NCI-H526 treated with DMSO at 0.1 percent for 48 hours (cell line): ENCODE measurements at regions not wholly inside any gene's neighbourhood (a gene's known extent, or its start where the extent isn't known, plus 50 kb on each side); places are given as distances from the start of the nearest gene placed in this dataset.
"Not testable (repeated sequence)": the region's sequence is repeated elsewhere in the genome, so short reads cannot be mapped to it uniquely, and the experiment has no call there.

ENCODE experiments used
- DNase-seq: peaks from one replicate; lab custom pipeline; 2025; lab: John Stamatoyannopoulos, UW

GRCh38 chr3:182342252-182342651 lies 451.1 kb upstream of the ATP11B start:
- no peak for DNase-seq

- not testable (repeated sequence) for DNase-seq
Measured at GRCh38 chr3:182344026-182344425, 449.3 kb upstream of the ATP11B start.

GRCh38 chr3:182349051-182349450 lies 444.3 kb upstream of the ATP11B start:
- DNase-seq: no peak

- no peak for DNase-seq
Measured at GRCh38 chr3:182349951-182350517, 443.3 kb upstream of the ATP11B start.

- DNase-seq: no peak
Measured at GRCh38 chr3:182357928-182358327, 435.4 kb upstream of the ATP11B start.

GRCh38 chr3:182364323-182364722 lies 429.0 kb upstream of the ATP11B start:
- no peak for DNase-seq

- DNase-seq: no peak
Measured at GRCh38 chr3:182364723-182365650, 428.3 kb upstream of the ATP11B start.

GRCh38 chr3:182366746-182367145 lies 426.6 kb upstream of the ATP11B start:
- DNase-seq: no peak

GRCh38 chr3:182369861-182370260 lies 423.4 kb upstream of the ATP11B start:
- DNase-seq: no peak

- DNase-seq: no peak
Measured at GRCh38 chr3:182370949-182371348, 422.4 kb upstream of the ATP11B start.

GRCh38 chr3:182375916-182376315 lies 417.4 kb upstream of the ATP11B start:
- no peak for DNase-seq

- no peak for DNase-seq
Measured at GRCh38 chr3:182382112-182382857, 411.0 kb upstream of the ATP11B start.

GRCh38 chr3:182384221-182384620 lies 409.1 kb upstream of the ATP11B start:
- no peak for DNase-seq

GRCh38 chr3:182385356-182385755 lies 407.9 kb upstream of the ATP11B start:
- DNase-seq: no peak

GRCh38 chr3:182388506-182388905 lies 404.8 kb upstream of the ATP11B start:
- no peak for DNase-seq

GRCh38 chr3:182389071-182389815 lies 404.1 kb upstream of the ATP11B start:
- DNase-seq: no peak

GRCh38 chr3:182390421-182390820 lies 402.9 kb upstream of the ATP11B start:
- DNase-seq: no peak

- no peak for DNase-seq
Measured at GRCh38 chr3:182392182-182392937, 400.9 kb upstream of the ATP11B start.

GRCh38 chr3:182393151-182393550 lies 400.2 kb upstream of the ATP11B start:
- DNase-seq: no peak

- DNase-seq: no peak
Measured at GRCh38 chr3:182393830-182394367, 399.4 kb upstream of the ATP11B start.

GRCh38 chr3:182397164-182397563 lies 396.1 kb upstream of the ATP11B start:
- no peak for DNase-seq
